Activated naive CD8-positive, alpha-beta T cell treated with anti-CD3 and anti-CD28 coated beads, Interleukin-2, amount 50 U/mL, for 16 hours (primary cell): ENCODE measurements at regions not wholly inside any gene's neighbourhood (a gene's known extent, or its start where the extent isn't known, plus 50 kb on each side); places are given as distances from the start of the nearest gene placed in this dataset.

Experiments
- DNase-seq: peaks from one replicate; pipeline ENCODE4 v3.0.0-alpha.2; 2020; ENCODE audit warnings: low read depth, low spot score

- DNase-seq, result no peak
Observed at GRCh38 chr1:199690496-199690895, 337.0 kb upstream of the NR5A2 start.

GRCh38 chr1:199691540-199691939, 336.0 kb upstream of the NR5A2 start:
- DNase-seq, result no peak

- no peak for DNase-seq
Observed at GRCh38 chr1:199693724-199694123, 333.8 kb upstream of the NR5A2 start.

- DNase-seq, result no peak
Observed at GRCh38 chr1:199696225-199696624, 331.3 kb upstream of the NR5A2 start.

- no peak for DNase-seq
Observed at GRCh38 chr1:199698222-199698621, 329.3 kb upstream of the NR5A2 start.

GRCh38 chr1:199700551-199700950, 327.0 kb upstream of the NR5A2 start:
- no peak for DNase-seq

GRCh38 chr1:199701726-199702125, 325.8 kb upstream of the NR5A2 start:
- DNase-seq, result no peak

- DNase-seq, result no peak
Observed at GRCh38 chr1:199704231-199704630, 323.3 kb upstream of the NR5A2 start.

GRCh38 chr1:199705825-199706224, 321.7 kb upstream of the NR5A2 start:
- DNase-seq, result no peak

GRCh38 chr1:199706826-199707606, 320.5 kb upstream of the NR5A2 start:
- DNase-seq, result no peak

- no peak for DNase-seq
Observed at GRCh38 chr1:199710974-199711373, 316.5 kb upstream of the NR5A2 start.

- DNase-seq, result no peak
Observed at GRCh38 chr1:199716729-199717128, 310.8 kb upstream of the NR5A2 start.

- DNase-seq, result no peak
Observed at GRCh38 chr1:199719156-199719842, 308.2 kb upstream of the NR5A2 start.

GRCh38 chr1:199720496-199720895, 307.0 kb upstream of the NR5A2 start:
- no peak for DNase-seq

GRCh38 chr1:199721001-199721400, 306.5 kb upstream of the NR5A2 start:
- DNase-seq, result no peak

- no peak for DNase-seq
Observed at GRCh38 chr1:199723250-199723956, 304.1 kb upstream of the NR5A2 start.

- DNase-seq, result no peak
Observed at GRCh38 chr1:199724049-199724448, 303.5 kb upstream of the NR5A2 start.

- no peak for DNase-seq
Observed at GRCh38 chr1:199725002-199725565, 302.4 kb upstream of the NR5A2 start.

GRCh38 chr1:199727682-199728081, 299.8 kb upstream of the NR5A2 start:
- no peak for DNase-seq

GRCh38 chr1:199728345-199728744, 299.2 kb upstream of the NR5A2 start:
- no peak for DNase-seq

GRCh38 chr1:199733125-199733524, 294.4 kb upstream of the NR5A2 start:
- DNase-seq, result no peak

GRCh38 chr1:199734186-199734585, 293.3 kb upstream of the NR5A2 start:
- DNase-seq, result no peak
